Natural killer cell (primary cell): ENCODE measurements at regions not wholly inside any gene's neighbourhood (a gene's known extent, or its start where the extent isn't known, plus 50 kb on each side); places are given as distances from the start of the nearest gene placed in this dataset.
"Not testable (repeated sequence)": the region's sequence is repeated elsewhere in the genome, so short reads cannot be mapped to it uniquely, and the experiment has no call there.

Experiments
- ATAC-seq, 3 donors: fragments of 150-1000 bp in 2 of 3; fragments of 200-7000 bp in 1 of 3; cut with Tn5 transposase; 1 replicate in 1 of 3; 2 replicates in 2 of 3; pipeline ENCODE4 v1.10.0; 2021; ENCODE audit warnings: mild to moderate bottlenecking in 2 of 3, moderate library complexity in 2 of 3
- DNase-seq, 2 donors: peaks; one replicate each; pipeline versions ENCODE4 v3.0.0 to v3.0.0-alpha.2; 2013 to 2021; ENCODE audit warnings: mixed read lengths in 1 of 2
- H3K27ac ChIP-seq: one replicate; pipeline ENCODE4 v1.5.1; 2013; ENCODE audit warnings: mild to moderate bottlenecking, low read length
- H3K27me3 ChIP-seq: one replicate; pipeline ENCODE4 v1.6.1; 2013; ENCODE audit warnings: low read length; ENCODE audit not compliant: control insufficient read depth, insufficient read depth
- H3K36me3 ChIP-seq: one replicate; pipeline ENCODE4 v1.6.1; 2013; ENCODE audit warnings: low read length; ENCODE audit not compliant: control insufficient read depth, insufficient read depth
- H3K4me1 ChIP-seq: one replicate; pipeline ENCODE4 v1.6.1; 2013; ENCODE audit warnings: low read length; ENCODE audit not compliant: control insufficient read depth, insufficient read depth
- H3K4me3 ChIP-seq: one replicate; pipeline ENCODE4 v1.5.1; 2013; ENCODE audit warnings: low read length
- H3K9me3 ChIP-seq: one replicate; pipeline ENCODE4 v1.6.1; 2013; ENCODE audit warnings: low read length; ENCODE audit not compliant: control insufficient read depth, insufficient read depth
- H3K27ac Mint-ChIP-seq, 2 donors: one replicate each; pipeline ENCODE4 v1.8.0; 2022; ENCODE audit warnings: mild to moderate bottlenecking in 2 of 2, mixed read lengths in 2 of 2, moderate library complexity in 1 of 2
- H3K27me3 Mint-ChIP-seq, 2 donors: one replicate each; pipeline ENCODE4 v1.8.0; 2022; ENCODE audit warnings: low read depth in 2 of 2, mixed read lengths in 2 of 2
- H3K36me3 Mint-ChIP-seq: one replicate; pipeline ENCODE4 v1.8.0; 2022; ENCODE audit warnings: mixed read lengths
- H3K4me1 Mint-ChIP-seq, 2 donors: one replicate each; pipeline ENCODE4 v1.8.0; 2022; ENCODE audit warnings: mixed read lengths in 2 of 2
- H3K4me3 Mint-ChIP-seq: one replicate; pipeline ENCODE4 v1.8.0; 2022; ENCODE audit warnings: mild to moderate bottlenecking, moderate library complexity, mixed read lengths
- H3K9me3 Mint-ChIP-seq, 2 donors: one replicate each; pipeline ENCODE4 v1.8.0; 2022; ENCODE audit warnings: mixed read lengths in 2 of 2
- CTCF ChIP-seq: fragments of 200-600 bp; IDR thresholded peaks from one replicate; pipeline ENCODE4 v1.8.0; 2022; ENCODE audit warnings: antibody characterized with exemption
- WGBS: methylation state at CpG from one replicate; pipeline ENCODE4 v1.1.7; 2013; ENCODE audit warnings: missing lambda C conversion rate; ENCODE audit not compliant: insufficient coverage; 5-methylcytosine and 5-hydroxymethylcytosine counted together
- intact Hi-C: fragments of 100-400 bp; cut with micrococcal nuclease; formaldehyde crosslinking; loops from one replicate; pipeline ENCODE4 v1.14.2; 2022

- no peak for TF ChIP-seq CTCF
- no peak overlapping the region for H3K4me3 ChIP-seq
- H3K9me3 Mint-ChIP-seq = no peaks in the 10 kb centered on the region
- ATAC-seq = no peak
- peaks cover 12 to 22% of the 10 kb centered on the region in 2 donors for H3K27me3 Mint-ChIP-seq
- no peak for DNase-seq
- no peaks in the 10 kb centered on the region for H3K36me3 ChIP-seq
- H3K9me3 ChIP-seq = no peaks in the 10 kb centered on the region
- no peak overlapping the region for H3K27ac ChIP-seq
- no peak overlapping the region for H3K4me3 Mint-ChIP-seq
- no peaks in the 10 kb centered on the region for H3K4me1 ChIP-seq
- H3K4me1 Mint-ChIP-seq = no peaks in the 10 kb centered on the region
- no peaks in the 10 kb centered on the region for H3K36me3 Mint-ChIP-seq
- intact Hi-C loops = no loop called here
- no peaks in the 10 kb centered on the region for H3K27me3 ChIP-seq
- no CpG with 5 or more reads among the region's 1 CpG for WGBS
- no peak overlapping the region for H3K27ac Mint-ChIP-seq
Measured at GRCh38 chr12:107200394-107200793, 107.0 kb upstream of the CRY1 start.

- Histone ChIP-seq H3K36me3 (no peaks in the 10 kb centered on the region), H3K27ac (no peak overlapping the region), H3K9me3 (no peaks in the 10 kb centered on the region), H3K4me3 (no peak overlapping the region), H3K4me1 (no peaks in the 10 kb centered on the region), H3K27me3 (peaks cover 5% of the 10 kb centered on the region)
- DNase-seq (no peak), ATAC-seq (no peak)
- Mint-ChIP-seq H3K27ac (no peak overlapping the region), H3K9me3 (no peaks in the 10 kb centered on the region), H3K36me3 (no peaks in the 10 kb centered on the region), H3K4me1 (no peaks in the 10 kb centered on the region), H3K4me3 (no peak overlapping the region), H3K27me3 (peaks cover 7 to 12% of the 10 kb centered on the region in 2 donors)
- intact Hi-C loops = no loop called here
- TF ChIP-seq CTCF = no peak
- WGBS = 80% methylated on average over 3 of the region's 4 CpGs
Measured at GRCh38 chr12:107207931-107208525, 114.7 kb upstream of the CRY1 start.

GRCh38 chr12:107209700-107210099 lies 116.4 kb upstream of the CRY1 start:
- H3K36me3 ChIP-seq, H3K4me1 Mint-ChIP-seq, H3K9me3 ChIP-seq, H3K4me1 ChIP-seq, H3K36me3 Mint-ChIP-seq, H3K27ac Mint-ChIP-seq, H3K27me3 ChIP-seq, H3K9me3 Mint-ChIP-seq, H3K4me3 ChIP-seq, intact Hi-C loops, H3K27ac ChIP-seq, DNase-seq, H3K4me3 Mint-ChIP-seq, ATAC-seq: not testable (repeated sequence)
- H3K27me3 Mint-ChIP-seq = peaks cover 7 to 12% of the 10 kb centered on the region in 2 donors
- WGBS = 87% methylated on average over 7 of the region's 7 CpGs

GRCh38 chr12:107214373-107214773 lies 121.0 kb upstream of the CRY1 start:
- H3K27me3 Mint-ChIP-seq, H3K4me1 ChIP-seq, H3K36me3 Mint-ChIP-seq, DNase-seq, H3K4me3 ChIP-seq, H3K27me3 ChIP-seq, H3K27ac ChIP-seq, H3K36me3 ChIP-seq, H3K27ac Mint-ChIP-seq, H3K9me3 Mint-ChIP-seq, H3K4me3 Mint-ChIP-seq, intact Hi-C loops, H3K9me3 ChIP-seq, H3K4me1 Mint-ChIP-seq, ATAC-seq: not testable (repeated sequence)
- WGBS = 48% methylated on average over 3 of the region's 3 CpGs

GRCh38 chr12:107216411-107216810 lies 123.1 kb upstream of the CRY1 start:
- H3K27ac Mint-ChIP-seq, H3K4me1 ChIP-seq, H3K4me3 ChIP-seq, ATAC-seq, H3K4me3 Mint-ChIP-seq, H3K27me3 ChIP-seq, H3K9me3 Mint-ChIP-seq, DNase-seq, intact Hi-C loops, H3K9me3 ChIP-seq, H3K36me3 ChIP-seq, H3K27ac ChIP-seq, H3K36me3 Mint-ChIP-seq, H3K4me1 Mint-ChIP-seq: not testable (repeated sequence)
- WGBS = 77% methylated on average over 5 of the region's 7 CpGs
- peaks cover 12% of the 10 kb centered on the region in 2 donors for H3K27me3 Mint-ChIP-seq
